ENCODE measurements at regions not wholly inside any gene's neighbourhood (a gene's known extent, or its start where the extent isn't known, plus 50 kb on each side); places are given as distances from the start of the nearest gene placed in this dataset.

- TF ChIP-seq POLR2AphosphoS5 (IDR thresholded peaks at IDR 0.05; ENCODE audit: borderline replicate concordance, low read depth, low read length): no peak
- no peak for TF ChIP-seq EZH2 (IDR thresholded peaks at IDR 0.05)
- TF ChIP-seq FOXP2 (optimal IDR thresholded peaks at IDR 0.05; ENCODE audit: control extremely low read depth, extremely low read length, insufficient read depth): no peak
Measured at GRCh38 chr2:138238908-138239307, 262.7 kb upstream of the SPOPL start.

All from SK-N-MC (cell line).